Cardiac muscle cell (in vitro differentiated cells and primary cell): ENCODE measurements at regions not wholly inside any gene's neighbourhood (a gene's known extent, or its start where the extent isn't known, plus 50 kb on each side); places are given as distances from the start of the nearest gene placed in this dataset.

ENCODE experiments used
- DNase-seq, 2 donors: peaks; one replicate each; pipeline versions ENCODE4 v3.0.0 to v3.0.0-alpha.2; 2010 to 2017; ENCODE audit warnings: low read depth in 1 of 2, low spot score in 1 of 2
- H3K27ac ChIP-seq: fragments of 200-600 bp; sonication (generic); 2 replicates; pipeline ENCODE4 v1.5.1; 2016
- H3K27me3 ChIP-seq: fragments of 200-600 bp; sonication (generic); 2 replicates; pipeline ENCODE4 v1.6.0; 2016; ENCODE audit warnings: control low read depth
- H3K36me3 ChIP-seq: fragments of 200-600 bp; sonication (generic); 2 replicates; pipeline ENCODE4 v1.5.1; 2016; ENCODE audit warnings: control low read depth
- H3K4me1 ChIP-seq: fragments of 200-600 bp; sonication (generic); 2 replicates; pipeline ENCODE4 v1.8.1; 2017; ENCODE audit warnings: low read depth, mild to moderate bottlenecking, mixed run types
- H3K4me3 ChIP-seq: fragments of 200-600 bp; sonication (generic); 2 replicates; pipeline ENCODE4 v1.5.1; 2016; ENCODE audit warnings: mild to moderate bottlenecking
- H3K9me3 ChIP-seq: fragments of 200-600 bp; sonication (generic); 2 replicates; pipeline ENCODE4 v1.5.1; 2017; ENCODE audit warnings: low read depth, mild to moderate bottlenecking, control low read depth
- CTCF ChIP-seq: IDR thresholded peaks from 2 replicates; pipeline ENCODE4 v1.5.1; 2012; ENCODE audit warnings: low read depth, mild to moderate bottlenecking, low read length

- H3K36me3 ChIP-seq: no peaks in the 10 kb centered on the region
- no peaks in the 10 kb centered on the region for H3K4me1 ChIP-seq
- no peak for TF ChIP-seq CTCF
- no peak overlapping the region for H3K27ac ChIP-seq
- H3K9me3 ChIP-seq: no peaks in the 10 kb centered on the region
- H3K27me3 ChIP-seq: no peaks in the 10 kb centered on the region
- H3K4me3 ChIP-seq: no peak overlapping the region
- DNase-seq: no peak
Measured at GRCh38 chr14:104309657-104310369, 171.4 kb downstream of the KIF26A start.

- H3K4me3 ChIP-seq: no peak overlapping the region
- H3K27ac ChIP-seq: no peak overlapping the region
- no peaks in the 10 kb centered on the region for H3K9me3 ChIP-seq
- no peaks in the 10 kb centered on the region for H3K36me3 ChIP-seq
- TF ChIP-seq CTCF: no peak
- no peaks in the 10 kb centered on the region for H3K4me1 ChIP-seq
- H3K27me3 ChIP-seq: no peaks in the 10 kb centered on the region
- no peak for DNase-seq
Measured at GRCh38 chr14:104311358-104311757, 173.0 kb downstream of the KIF26A start.

GRCh38 chr14:104313674-104314073 is 175.3 kb downstream of the KIF26A start:
- Histone ChIP-seq H3K36me3 (no peaks in the 10 kb centered on the region), H3K4me1 (no peaks in the 10 kb centered on the region), H3K27ac (no peak overlapping the region), H3K9me3 (no peaks in the 10 kb centered on the region), H3K27me3 (no peaks in the 10 kb centered on the region), H3K4me3 (no peak overlapping the region)
- no peak for TF ChIP-seq CTCF
- no peak for DNase-seq

GRCh38 chr14:104314251-104314941 is 176.0 kb downstream of the KIF26A start:
- DNase-seq: no peak
- no peak overlapping the region for H3K27ac ChIP-seq
- H3K27me3 ChIP-seq: no peaks in the 10 kb centered on the region
- no peaks in the 10 kb centered on the region for H3K36me3 ChIP-seq
- H3K4me1 ChIP-seq: no peaks in the 10 kb centered on the region
- H3K4me3 ChIP-seq: no peak overlapping the region
- no peaks in the 10 kb centered on the region for H3K9me3 ChIP-seq
- no peak for TF ChIP-seq CTCF

GRCh38 chr14:104315169-104315568 is 176.8 kb downstream of the KIF26A start:
- Histone ChIP-seq H3K4me3 (no peak overlapping the region), H3K27ac (no peak overlapping the region), H3K27me3 (no peaks in the 10 kb centered on the region), H3K4me1 (no peaks in the 10 kb centered on the region), H3K9me3 (no peaks in the 10 kb centered on the region), H3K36me3 (no peaks in the 10 kb centered on the region)
- TF ChIP-seq CTCF: no peak
- no peak for DNase-seq
